Progenitor cell of endocrine pancreas (in vitro differentiated cells): ENCODE measurements at regions not wholly inside any gene's neighbourhood (a gene's known extent, or its start where the extent isn't known, plus 50 kb on each side); places are given as distances from the start of the nearest gene placed in this dataset.

ENCODE experiments used
- DNase-seq: peaks from one replicate; pipeline ENCODE4 v3.0.0; 2021; ENCODE audit warnings: low spot score; ENCODE audit not compliant: unreplicated experiment
- H3K27ac Mint-ChIP-seq: 2 replicates; pipeline ENCODE4 v1.8.0; 2021; ENCODE audit warnings: mild to moderate bottlenecking, moderate library complexity, mixed read lengths
- H3K27me3 Mint-ChIP-seq: 2 replicates; pipeline ENCODE4 v1.8.0; 2021; ENCODE audit warnings: mixed read lengths
- H3K36me3 Mint-ChIP-seq: 2 replicates; pipeline ENCODE4 v1.8.0; 2022; ENCODE audit warnings: mixed read lengths; ENCODE audit not compliant: insufficient read depth
- H3K4me1 Mint-ChIP-seq: 2 replicates; pipeline ENCODE4 v1.8.0; 2021; ENCODE audit warnings: low read depth, mixed read lengths
- H3K4me3 Mint-ChIP-seq: 2 replicates; pipeline ENCODE4 v1.8.0; 2021; ENCODE audit warnings: low read depth, mild to moderate bottlenecking, moderate library complexity, mixed read lengths
- H3K9me3 Mint-ChIP-seq: 2 replicates; pipeline ENCODE4 v1.8.0; 2021; ENCODE audit warnings: low read depth, mixed read lengths
- TF ChIP-seq, protein P1 (sequence below): fragments of 200-600 bp; sonication (generic); IDR thresholded peaks from one replicate; pipeline ENCODE4 v1.5.0; 2021; ENCODE audit warnings: antibody characterized with exemption, mild to moderate bottlenecking; ENCODE audit not compliant: unreplicated experiment

DNA sequence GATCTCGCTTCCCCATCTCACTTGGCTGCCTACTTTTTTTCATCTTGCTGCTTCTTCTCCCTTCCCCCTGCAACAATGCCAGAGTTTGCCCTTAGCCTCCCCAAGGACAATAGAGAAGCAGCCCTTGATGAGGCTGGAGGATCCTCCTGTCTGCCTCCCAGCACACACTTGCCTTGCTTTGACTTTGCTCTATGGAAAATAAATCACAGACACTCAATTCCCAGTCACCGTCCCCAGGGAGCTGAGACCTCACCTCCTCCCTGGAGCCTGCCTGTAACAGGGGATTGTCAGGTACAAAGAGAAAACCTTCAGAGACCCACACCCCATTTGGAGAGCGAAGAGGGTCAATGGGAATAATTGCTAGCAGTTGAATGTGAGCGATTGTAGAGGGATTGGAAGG is 242.1 kb upstream of the ZNF462 start:
- Mint-ChIP-seq H3K9me3 (no peaks in the 10 kb centered on the region), H3K36me3 (no peaks in the 10 kb centered on the region), H3K4me1 (peaks cover 4% of the 10 kb centered on the region), H3K27ac (no peak overlapping the region), H3K27me3 (peaks cover 7% of the 10 kb centered on the region), H3K4me3 (no peak overlapping the region)
- no peak for DNase-seq
- TF ChIP-seq, protein P1, sequence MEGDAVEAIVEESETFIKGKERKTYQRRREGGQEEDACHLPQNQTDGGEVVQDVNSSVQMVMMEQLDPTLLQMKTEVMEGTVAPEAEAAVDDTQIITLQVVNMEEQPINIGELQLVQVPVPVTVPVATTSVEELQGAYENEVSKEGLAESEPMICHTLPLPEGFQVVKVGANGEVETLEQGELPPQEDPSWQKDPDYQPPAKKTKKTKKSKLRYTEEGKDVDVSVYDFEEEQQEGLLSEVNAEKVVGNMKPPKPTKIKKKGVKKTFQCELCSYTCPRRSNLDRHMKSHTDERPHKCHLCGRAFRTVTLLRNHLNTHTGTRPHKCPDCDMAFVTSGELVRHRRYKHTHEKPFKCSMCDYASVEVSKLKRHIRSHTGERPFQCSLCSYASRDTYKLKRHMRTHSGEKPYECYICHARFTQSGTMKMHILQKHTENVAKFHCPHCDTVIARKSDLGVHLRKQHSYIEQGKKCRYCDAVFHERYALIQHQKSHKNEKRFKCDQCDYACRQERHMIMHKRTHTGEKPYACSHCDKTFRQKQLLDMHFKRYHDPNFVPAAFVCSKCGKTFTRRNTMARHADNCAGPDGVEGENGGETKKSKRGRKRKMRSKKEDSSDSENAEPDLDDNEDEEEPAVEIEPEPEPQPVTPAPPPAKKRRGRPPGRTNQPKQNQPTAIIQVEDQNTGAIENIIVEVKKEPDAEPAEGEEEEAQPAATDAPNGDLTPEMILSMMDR = no peak

DNA sequence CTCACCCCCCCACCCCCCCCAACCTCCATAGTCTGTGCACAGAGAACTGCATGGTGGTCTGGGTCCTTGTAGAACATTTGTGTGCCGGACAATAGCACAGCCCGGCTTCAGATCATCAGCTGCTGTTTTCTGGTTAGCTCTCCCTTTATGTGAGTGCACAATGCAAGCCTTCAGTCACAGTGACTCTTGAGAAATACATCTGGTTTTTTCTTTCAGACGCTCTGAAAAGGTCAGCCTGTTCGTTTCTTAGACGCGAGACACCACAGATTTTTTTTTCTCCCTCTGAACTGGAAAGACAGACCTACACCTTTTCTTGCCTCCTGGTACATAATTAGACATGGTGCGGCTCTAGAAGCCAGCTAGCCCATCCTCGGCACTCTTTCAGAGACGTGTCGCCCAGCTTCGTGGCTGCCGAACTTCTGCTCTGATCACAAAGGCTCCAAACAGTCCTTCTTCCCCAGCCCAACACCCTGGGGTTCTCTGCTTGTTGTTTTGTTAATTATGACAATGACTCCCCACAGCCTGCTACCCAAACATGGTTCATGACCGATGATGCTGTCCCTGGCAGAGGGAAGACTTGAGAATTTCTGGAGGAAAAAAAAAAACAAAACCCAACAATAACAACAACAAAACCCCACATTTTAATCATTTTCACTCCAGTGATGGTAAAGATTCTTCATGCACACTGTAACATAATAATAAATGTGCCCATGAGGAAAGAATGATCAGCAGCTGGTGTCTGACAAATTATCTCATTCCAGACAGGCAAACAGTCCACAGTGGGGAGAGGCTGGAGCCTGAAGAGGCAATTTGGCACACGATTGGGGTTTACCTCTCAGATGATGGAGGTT is 241.4 kb upstream of the ZNF462 start:
- H3K27ac Mint-ChIP-seq = no peak overlapping the region
- TF ChIP-seq, protein P1 = no peak
- peaks cover 4% of the 10 kb centered on the region for H3K4me1 Mint-ChIP-seq
- no peaks in the 10 kb centered on the region for H3K9me3 Mint-ChIP-seq
- no peaks in the 10 kb centered on the region for H3K36me3 Mint-ChIP-seq
- DNase-seq = no peak
- no peak overlapping the region for H3K4me3 Mint-ChIP-seq
- peaks cover 7% of the 10 kb centered on the region for H3K27me3 Mint-ChIP-seq

DNA sequence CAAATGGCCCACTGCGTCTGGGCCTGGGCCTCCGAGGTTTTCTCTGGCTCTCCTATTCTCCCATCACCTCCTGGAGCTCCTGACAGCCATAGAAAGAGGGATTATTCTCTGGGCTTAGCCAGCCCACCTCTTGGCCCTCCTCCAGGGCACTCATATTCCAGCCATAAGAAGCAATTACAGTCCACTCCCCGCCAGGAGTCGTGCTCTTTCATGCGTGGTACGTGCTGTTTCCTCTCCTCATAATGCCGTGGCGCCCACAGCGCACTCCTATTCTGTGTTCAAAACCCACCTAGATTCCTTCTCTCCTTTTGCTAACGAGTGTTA is 240.8 kb upstream of the ZNF462 start:
- no peak overlapping the region for H3K4me3 Mint-ChIP-seq
- TF ChIP-seq, protein P1 = no peak
- peaks cover 4% of the 10 kb centered on the region for H3K4me1 Mint-ChIP-seq
- no peaks in the 10 kb centered on the region for H3K36me3 Mint-ChIP-seq
- peaks cover 7% of the 10 kb centered on the region for H3K27me3 Mint-ChIP-seq
- no peaks in the 10 kb centered on the region for H3K9me3 Mint-ChIP-seq
- DNase-seq = no peak
- H3K27ac Mint-ChIP-seq = no peak overlapping the region

DNA sequence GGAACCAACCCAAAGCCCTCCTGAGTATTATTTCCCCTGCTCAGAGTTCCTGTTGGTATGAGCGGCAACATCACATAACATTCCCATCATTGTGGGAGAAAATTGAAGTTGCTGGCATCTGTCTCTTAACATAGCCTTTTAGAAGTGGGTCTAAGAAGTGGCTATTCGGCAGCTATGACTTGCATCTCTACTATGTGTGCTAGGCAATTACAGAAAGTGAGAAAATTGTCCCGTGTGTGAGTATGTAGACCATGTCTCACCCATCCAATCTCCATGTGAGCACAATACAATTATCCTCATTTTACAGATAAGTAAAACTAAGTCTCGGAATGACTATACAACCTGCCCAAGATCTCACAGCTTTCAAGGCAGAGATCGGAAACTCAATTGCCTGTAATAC is 239.4 kb upstream of the ZNF462 start:
- TF ChIP-seq, protein P1 = no peak
- H3K9me3 Mint-ChIP-seq = no peaks in the 10 kb centered on the region
- no peak for DNase-seq
- peaks cover 1% of the 10 kb centered on the region for H3K4me1 Mint-ChIP-seq
- H3K4me3 Mint-ChIP-seq = no peak overlapping the region
- H3K36me3 Mint-ChIP-seq = no peaks in the 10 kb centered on the region
- H3K27ac Mint-ChIP-seq = no peak overlapping the region
- H3K27me3 Mint-ChIP-seq = peaks cover 7% of the 10 kb centered on the region

DNA sequence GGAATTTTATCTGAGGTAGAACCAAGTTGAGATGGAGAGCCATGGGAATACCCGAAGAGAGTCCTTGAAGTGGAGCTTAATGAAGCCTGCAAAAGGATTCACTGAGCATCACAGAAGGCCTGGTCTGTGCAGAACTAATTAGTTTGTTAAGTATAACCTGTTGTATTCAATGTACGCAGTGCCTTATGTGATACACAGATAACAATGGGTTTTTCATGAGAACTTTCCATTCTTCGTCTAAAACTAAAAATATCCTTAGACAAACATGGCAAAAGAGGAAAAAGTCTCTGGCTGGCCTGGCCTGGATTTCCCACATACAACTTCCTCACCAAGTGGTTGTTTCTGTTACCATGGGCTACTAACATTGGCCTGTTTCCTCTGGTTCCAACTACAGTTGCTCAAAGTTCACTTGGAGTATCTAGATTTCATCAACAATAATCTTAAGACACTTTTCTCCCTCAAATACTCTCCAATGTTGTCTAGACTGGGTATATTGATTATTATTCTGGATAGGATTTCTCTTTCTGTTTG is 237.6 kb upstream of the ZNF462 start:
- no peak for DNase-seq
- H3K27me3 Mint-ChIP-seq = peaks cover 7% of the 10 kb centered on the region
- no peaks in the 10 kb centered on the region for H3K4me1 Mint-ChIP-seq
- TF ChIP-seq, protein P1 = no peak
- no peak overlapping the region for H3K4me3 Mint-ChIP-seq
- H3K9me3 Mint-ChIP-seq = no peaks in the 10 kb centered on the region
- no peak overlapping the region for H3K27ac Mint-ChIP-seq
- H3K36me3 Mint-ChIP-seq = no peaks in the 10 kb centered on the region
